HG03442 (cell line): ENCODE measurements at regions not wholly inside any gene's neighbourhood (a gene's known extent, or its start where the extent isn't known, plus 50 kb on each side); places are given as distances from the start of the nearest gene placed in this dataset.
"Not testable (repeated sequence)": the region's sequence is repeated elsewhere in the genome, so short reads cannot be mapped to it uniquely, and the experiment has no call there.

Experiments used
- ATAC-seq: cut with Tn5 transposase; IDR thresholded peaks from one replicate; pipeline ENCODE4 v1.9.1; 2021; ENCODE audit warnings: mild to moderate bottlenecking, moderate library complexity; ENCODE audit not compliant: unreplicated experiment

GRCh38 chr11:122207921-122208764, 92.1 kb upstream of the BLID start:
- no peak for ATAC-seq

DNA sequence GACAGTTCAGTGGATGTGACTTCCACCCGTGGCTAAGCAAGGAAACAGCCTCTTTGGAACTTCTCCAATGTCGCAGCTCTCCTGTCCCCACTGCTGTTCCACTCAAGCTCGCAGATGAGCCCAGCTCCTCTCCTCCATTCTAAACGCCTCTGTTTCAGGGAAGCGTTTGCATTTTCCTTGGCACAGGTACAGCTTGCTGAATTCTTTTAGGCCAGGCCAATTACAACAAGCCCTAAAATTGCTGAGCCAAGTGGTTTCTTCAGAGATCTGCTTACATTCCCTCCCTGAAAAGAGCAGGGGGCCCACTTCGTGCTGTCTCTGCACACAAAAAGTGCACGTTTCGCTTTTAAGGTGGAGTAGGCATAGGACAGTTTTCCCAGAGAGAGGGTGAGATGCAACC, 91.5 kb upstream of the BLID start:
- ATAC-seq, result no peak

GRCh38 chr11:122205036-122205435, 89.0 kb upstream of the BLID start:
- ATAC-seq, result no peak

DNA sequence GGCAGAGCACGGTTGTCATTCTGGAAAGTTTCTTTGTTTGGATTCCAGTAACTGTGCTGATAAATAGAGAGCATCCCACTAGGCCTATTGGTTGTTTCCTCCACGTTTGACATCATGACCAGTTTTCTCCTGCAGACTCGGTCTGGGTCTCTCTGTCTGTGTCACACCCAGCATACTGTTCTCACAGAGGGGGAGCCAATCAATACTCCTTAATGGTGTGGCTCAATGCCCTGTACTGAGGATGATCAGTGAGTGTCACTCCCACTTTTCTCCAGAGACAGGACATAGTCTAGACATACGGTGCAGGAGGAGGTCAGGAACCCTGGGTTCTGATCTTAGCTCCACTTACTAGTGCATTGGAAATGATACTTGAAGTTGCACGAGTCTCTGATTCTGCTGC, 88.2 kb upstream of the BLID start:
- ATAC-seq, result no peak

GRCh38 chr11:122202951-122203456, 87.0 kb upstream of the BLID start:
- peak; percentile 66 for ATAC-seq

DNA sequence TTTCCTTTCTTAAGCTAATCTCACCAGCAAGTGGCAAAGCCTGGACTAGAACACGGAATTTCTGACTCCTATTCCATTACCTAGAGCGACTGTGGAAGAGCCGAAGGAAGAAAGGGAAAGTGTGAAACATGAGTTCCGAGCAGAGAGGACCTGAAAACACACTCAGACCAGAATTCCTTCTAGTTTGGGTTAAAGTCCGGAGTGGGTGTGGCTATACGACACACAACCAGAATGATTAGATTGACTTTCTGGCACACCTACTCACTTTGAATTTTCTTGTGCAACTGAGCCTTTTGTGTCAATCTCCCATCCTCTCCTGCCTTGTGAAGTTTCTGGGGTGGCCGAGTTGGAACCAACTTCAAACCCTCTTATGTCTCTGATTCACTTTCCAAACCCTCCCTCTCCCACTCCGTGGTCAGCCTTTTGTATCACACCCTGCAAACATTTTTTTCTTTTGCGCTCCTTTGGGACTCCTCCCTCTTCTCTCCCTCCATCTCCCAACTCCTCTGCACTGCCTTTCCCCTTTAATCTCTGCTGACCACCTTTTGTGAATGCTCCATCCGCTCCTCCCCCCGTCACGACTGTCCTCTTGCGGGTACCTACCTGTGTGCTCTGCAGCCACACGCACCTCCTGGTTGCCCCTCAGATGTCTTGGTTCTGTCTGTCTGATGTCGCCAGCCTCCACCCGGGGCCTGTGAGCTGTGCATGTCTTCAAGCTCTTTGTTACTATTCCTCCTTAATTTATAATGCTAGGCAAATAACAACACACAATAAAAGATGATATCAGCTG, 86.3 kb upstream of the BLID start:
- ATAC-seq, result no peak

- no peak for ATAC-seq
Observed at GRCh38 chr11:122201106-122201505, 85.1 kb upstream of the BLID start.

GRCh38 chr11:122199661-122200060, 83.6 kb upstream of the BLID start:
- ATAC-seq, result no peak

DNA sequence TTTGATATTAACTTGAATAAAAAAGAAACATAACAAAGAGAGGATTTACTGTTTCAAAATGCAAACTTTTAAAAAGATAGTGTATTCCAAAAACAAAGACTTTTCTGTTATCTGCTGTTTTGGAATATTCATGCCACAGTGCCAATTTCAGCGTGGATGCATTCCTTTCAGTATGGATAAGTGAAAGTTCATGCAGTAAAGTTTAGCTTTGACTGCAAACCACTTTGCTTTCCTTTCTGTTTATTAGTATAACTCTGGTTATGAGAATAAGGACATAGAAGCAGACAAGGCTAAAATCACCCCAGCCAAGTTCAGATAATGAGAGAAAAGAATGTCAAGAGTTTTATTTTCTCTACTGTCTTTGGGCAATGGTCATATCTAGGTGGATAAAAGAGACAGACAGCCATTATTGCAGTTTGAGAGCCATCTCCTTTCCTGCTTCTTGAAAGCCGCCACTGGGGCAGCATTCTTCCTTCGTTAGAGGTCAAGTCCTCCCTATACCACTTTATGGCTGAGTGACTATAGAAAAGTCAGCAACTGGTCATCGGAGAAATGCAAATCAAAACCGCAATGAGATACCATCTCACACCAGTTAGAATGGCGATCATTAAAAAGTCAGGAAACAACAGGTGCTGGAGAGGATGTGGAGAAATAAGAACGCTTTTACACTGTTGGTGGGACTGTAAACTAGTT, 82.4 kb upstream of the BLID start:
- ATAC-seq, result no peak

GRCh38 chr11:122197066-122197987, 81.3 kb upstream of the BLID start:
- ATAC-seq, result no peak

- no peak for ATAC-seq
Observed at GRCh38 chr11:122195790-122196189, 79.8 kb upstream of the BLID start.

DNA sequence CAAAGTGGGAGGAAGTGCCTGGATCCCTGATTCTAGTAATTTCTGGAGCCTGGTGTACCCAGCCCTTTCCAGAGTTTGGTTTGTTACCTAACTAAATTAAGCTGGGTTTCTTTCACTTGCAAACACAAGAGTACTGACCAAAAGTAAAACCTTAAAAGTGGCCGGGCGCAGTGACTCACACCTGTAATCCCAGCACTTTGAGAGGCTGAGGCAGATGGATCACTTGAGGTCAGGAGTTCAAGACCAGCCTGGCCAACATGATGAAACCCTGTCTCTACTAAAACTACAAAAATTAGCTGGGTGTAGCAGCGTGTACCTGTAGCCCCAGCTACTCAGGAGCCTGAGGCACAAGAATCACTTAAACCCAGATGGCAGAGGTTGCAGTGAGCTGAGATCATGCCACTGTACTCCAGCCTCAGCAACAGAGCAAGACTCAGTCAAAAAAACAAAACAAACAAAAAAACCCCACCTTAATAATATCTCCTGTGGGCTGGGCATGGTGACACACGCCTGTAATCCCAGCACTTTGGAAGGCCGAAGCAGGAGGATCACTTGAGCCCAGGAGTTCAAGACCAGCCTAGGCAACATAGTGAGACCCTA, 78.0 kb upstream of the BLID start:
- ATAC-seq, result not testable (repeated sequence)

DNA sequence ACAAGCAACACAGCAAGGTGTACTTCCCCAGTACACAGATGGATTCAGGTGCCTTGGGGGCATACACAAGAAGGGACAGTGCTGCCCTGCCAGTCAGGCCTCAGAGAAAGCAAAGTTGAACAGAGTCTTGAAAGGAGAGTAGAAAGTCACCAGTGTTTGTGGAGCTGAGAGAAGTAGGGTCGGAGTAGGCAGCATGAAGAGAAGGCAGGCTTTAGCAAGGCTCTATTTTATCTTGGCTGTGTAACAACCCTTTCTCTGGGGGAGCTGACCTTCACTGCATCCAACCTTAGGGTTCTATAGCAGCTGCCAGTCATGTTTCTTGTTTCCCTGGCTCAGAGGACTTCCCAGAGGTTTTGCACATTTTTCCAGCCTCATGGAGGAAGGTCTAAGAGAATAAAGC, 77.4 kb upstream of the BLID start:
- no peak for ATAC-seq

GRCh38 chr11:122192634-122193255, 76.7 kb upstream of the BLID start:
- no peak for ATAC-seq

GRCh38 chr11:122190768-122191167, 74.8 kb upstream of the BLID start:
- ATAC-seq, result no peak

DNA sequence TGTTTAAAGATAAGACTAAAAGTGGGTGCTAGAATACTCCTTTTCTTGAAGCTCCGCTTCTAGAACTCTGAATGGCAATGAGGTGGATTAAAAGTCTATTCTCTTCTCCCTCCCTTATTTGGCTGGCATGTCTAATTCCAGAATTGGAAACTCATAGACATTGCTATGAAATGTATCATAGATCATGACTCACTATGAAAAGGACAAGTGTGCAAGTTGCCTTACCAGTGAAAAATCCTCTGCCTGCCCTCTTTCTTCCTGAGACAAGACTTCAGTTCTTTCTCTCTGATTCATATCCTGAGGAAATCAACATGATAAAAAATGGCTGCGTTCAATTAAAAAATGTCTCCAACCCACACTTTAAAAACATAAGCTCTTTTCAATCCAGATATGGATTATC, 73.2 kb upstream of the BLID start:
- ATAC-seq, result no peak

DNA sequence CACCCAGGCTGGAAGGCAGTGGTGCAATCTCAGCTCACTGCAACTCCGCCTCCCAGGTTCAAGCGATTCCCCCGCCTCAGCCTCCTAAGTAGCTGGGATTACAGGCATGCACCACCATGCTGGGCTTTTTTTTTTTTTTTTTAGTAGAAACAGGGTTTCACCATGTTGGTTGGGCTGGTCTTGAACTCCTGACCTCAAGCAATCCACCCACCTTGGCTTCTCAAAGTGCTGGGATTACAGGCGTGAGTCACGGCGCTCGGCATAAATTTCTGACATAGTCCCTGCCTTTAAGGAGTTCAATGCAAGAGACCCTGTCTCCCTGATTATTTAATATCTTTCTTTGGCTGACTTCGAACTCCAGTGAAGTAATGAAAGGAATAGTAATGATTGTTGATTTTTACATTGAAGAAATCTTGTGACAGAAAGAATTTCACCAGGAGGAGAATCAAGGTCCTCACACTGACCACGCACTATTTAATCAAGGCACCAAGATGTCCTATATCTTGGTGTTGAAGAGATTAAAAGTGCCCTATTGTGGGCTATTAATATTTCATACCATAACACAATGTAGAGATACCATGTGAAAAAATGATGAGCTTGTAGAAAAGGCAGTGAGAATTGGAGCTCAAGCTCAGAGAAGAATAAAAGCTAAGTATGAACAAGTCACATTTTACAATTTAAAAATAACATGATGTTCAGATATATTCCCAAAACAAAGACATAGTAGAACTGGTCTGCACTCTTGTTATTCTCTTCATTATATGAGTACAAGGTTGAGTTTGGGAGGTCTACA, 71.6 kb upstream of the BLID start:
- ATAC-seq, result no peak

- no peak for ATAC-seq
Observed at GRCh38 chr11:122186439-122187080, 70.5 kb upstream of the BLID start.
